ENCODE measurements at regions not wholly inside any gene's neighbourhood (a gene's known extent, or its start where the extent isn't known, plus 50 kb on each side); places are given as distances from the start of the nearest gene placed in this dataset.

- TF ChIP-seq TCF7 (IDR thresholded peaks at IDR 0.05; ENCODE audit: borderline replicate concordance) (no peak), SRF (IDR thresholded peaks at IDR 0.05; ENCODE audit: low read depth in 2 of 2, low read length in 2 of 2) (no peak), POLR2AphosphoS2 (IDR thresholded peaks at IDR 0.05; ENCODE audit: low read depth, low read length) (no peak), CTCF (IDR thresholded peaks at IDR 0.05 in 2 of 3, conservative IDR thresholded peaks at IDR 0.05 in 1 of 3; ENCODE audit: control insufficient read depth in 2 of 3, extremely low read depth in 1 of 3, insufficient read depth in 1 of 3, low read depth in 3 of 3, low read length in 3 of 3) (no peak), YY1 (IDR thresholded peaks at IDR 0.05; ENCODE audit: low read depth, low read length) (no peak)
Observed at GRCh38 chr11:40037005-40037404, 1422.4 kb downstream of the LRRC4C start.
